GM21528 (cell line): ENCODE measurements at regions not wholly inside any gene's neighbourhood (a gene's known extent, or its start where the extent isn't known, plus 50 kb on each side); places are given as distances from the start of the nearest gene placed in this dataset.
"Not testable (repeated sequence)": the region's sequence is repeated elsewhere in the genome, so short reads cannot be mapped to it uniquely, and the experiment has no call there.

Experiments used
- ATAC-seq: cut with Tn5 transposase; IDR thresholded peaks from one replicate; pipeline ENCODE4 v1.9.1; 2021; ENCODE audit warnings: mild to moderate bottlenecking, moderate library complexity; ENCODE audit not compliant: unreplicated experiment, low FRiP score

DNA sequence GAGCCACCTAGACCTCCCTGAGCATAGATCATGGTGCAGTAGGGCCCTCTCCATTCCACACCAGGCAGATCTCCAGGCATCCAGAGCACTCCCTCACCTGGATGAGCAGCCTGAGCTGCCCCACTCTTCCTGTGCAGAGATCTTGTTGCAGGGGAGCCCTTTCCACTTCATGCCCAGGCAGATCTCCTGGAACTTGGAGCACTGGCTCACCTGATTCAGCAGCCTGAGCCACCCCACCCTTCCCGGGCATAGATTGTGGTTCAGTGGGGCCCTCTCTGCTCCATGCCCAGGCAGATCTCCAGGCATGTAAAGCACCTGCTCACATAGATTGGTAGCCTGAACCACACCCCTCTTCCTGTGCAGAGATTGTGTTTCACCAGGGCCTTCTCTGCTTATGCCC, 78.0 kb downstream of the SEC16B start:
- no peak for ATAC-seq

DNA sequence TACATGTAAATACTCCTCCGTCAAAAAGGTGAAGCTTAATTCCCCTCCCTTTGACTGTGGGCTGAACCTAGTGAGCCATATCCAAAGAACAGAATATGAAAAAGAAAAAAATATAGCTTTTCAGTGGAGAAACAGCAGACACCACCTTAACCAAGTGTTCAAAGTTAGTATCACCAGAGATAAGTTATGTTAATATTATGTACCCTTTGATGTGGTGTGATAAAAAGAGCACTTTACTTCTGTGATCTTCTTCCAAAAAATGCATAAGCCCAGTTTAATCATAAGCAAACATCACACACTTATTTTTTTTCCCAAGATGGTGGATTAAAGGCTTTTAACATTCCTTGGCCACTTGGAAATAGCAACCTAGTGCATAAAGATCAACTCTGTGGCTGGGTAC, 79.4 kb downstream of the SEC16B start:
- no peak for ATAC-seq

DNA sequence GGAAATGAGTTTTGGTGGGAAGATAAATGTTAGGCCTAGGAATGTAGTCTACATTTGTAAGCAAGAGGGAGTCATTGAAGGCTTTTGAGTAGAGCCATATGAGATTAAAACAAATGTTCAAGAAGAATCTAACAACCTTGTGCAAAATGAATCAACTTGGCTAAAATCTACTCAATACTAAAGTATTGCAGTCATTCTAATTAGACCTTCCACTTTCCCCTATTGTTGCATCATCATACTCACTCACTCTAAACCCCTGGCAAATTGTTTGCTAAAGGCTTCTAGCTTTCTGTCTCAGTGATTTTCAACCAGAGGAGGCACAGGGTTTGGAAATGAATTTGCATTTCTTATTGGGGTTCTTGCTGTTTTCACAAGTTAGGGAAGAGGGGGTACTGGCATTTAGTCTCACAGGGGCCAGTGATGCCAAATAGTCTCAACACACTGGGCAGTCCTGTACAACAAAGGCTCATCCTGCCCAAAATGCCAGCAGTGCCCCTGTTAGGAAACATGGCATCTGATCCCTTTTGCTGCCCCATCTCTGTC, 85.3 kb downstream of the SEC16B start:
- no peak for ATAC-seq

DNA sequence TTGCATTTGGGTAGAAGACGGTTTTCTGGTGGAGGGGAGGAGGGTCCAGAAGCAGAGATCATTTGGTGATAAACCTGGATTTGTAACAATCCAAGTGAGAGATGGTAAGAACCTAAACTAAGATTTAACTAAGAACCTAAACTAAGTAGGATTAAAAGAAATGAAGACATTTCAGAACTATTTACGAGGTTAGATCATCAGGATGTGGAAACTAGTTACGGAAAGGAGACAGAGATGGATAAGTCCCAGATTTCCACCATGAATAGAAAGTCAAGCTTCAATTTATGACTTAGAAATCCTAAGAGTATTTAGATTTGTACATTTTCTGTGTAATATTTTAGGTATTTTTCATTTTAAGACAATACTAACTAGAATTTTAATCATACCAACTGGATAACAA, 86.3 kb downstream of the SEC16B start:
- ATAC-seq, result no peak

DNA sequence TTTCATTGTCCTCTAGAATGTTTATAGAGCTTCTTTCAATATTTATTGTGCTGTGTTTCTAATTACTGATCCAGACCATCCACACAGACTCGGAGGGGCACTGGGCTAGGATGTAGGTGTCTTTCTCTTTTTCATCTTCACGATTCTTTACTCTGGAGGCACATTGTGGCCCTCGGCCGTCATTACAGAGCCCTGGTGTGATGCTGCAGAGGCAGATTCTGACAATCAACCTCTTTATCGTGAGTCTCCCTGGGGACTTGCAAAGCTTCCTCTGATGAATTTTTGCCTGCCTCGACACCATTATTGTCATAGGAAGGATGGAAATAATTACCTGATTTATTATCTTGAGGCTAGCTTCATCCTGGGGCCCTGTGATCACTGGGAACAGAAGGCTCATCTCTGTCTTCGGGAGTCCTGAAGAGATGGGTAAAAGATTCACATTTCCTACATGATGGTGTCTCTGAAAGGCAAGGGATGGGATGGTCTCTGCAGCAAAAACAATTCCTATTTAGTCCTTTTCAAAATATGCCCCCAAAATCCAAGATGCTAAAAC, 89.4 kb downstream of the SEC16B start:
- no peak for ATAC-seq

DNA sequence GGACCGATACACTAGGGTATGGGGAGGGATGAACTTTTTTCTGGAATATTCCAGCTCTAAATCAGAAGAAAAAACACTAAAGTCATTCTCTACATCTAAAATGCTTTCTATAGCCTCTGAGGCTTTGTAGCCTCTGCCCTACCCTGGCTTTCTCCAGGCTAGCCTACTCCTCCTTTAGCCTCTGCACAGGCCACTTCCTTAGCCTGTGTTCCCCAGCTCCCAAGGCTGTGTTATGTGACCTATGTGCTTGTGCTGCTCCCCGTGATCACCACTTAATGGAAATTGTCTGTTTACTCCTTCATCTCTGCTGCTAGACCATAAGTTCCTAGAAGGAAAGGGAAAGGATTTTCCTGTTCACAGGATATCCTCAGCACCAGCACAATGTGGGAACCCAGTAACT, 92.8 kb downstream of the SEC16B start:
- no peak for ATAC-seq

DNA sequence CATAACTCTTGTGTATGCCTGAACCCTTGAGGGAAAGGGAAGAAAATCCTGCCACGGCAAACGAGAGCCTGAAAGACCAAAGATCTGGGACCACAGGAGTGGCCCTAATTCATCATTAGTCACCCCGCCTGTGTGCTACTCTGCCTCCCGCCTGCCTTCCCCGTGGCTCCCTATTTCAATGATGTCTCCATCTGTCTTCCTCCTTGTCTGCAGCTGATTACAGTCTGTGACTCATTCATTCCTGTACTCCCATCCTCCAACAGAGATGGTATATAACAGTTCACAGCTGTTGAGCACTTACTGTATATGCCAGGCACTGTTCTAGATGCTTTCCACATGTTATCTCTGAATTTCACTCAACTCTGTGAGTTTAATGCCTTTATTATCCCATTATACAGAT, 96.6 kb downstream of the SEC16B start:
- ATAC-seq, result no peak

DNA sequence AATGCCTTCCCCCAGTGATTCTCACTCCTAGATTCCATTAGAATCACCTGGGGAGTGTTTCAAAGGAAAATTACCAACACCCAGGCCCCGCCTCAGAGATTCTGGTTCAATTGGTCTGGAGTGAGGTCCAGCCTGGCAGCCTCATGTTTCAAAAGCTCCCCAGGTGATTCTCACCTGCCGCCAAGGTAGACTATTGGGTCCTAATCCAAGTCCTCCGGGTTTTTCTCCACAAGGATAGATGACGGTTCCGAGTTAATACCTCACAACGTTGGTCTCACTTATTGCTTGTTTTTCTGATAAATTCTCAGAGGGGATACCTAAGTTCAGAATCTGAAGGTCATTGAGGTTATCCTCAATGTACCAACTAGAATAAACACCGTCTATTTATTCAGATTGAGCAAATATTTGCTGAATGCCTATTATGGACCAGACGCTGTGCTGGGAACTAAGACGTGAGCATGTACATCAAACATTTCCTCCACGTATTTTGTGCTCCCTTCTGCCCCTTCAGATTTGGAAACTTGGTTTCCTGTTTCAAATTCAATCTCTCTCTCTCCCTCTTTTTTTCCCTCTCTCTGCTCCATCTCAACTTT, 97.5 kb downstream of the SEC16B start:
- no peak for ATAC-seq

DNA sequence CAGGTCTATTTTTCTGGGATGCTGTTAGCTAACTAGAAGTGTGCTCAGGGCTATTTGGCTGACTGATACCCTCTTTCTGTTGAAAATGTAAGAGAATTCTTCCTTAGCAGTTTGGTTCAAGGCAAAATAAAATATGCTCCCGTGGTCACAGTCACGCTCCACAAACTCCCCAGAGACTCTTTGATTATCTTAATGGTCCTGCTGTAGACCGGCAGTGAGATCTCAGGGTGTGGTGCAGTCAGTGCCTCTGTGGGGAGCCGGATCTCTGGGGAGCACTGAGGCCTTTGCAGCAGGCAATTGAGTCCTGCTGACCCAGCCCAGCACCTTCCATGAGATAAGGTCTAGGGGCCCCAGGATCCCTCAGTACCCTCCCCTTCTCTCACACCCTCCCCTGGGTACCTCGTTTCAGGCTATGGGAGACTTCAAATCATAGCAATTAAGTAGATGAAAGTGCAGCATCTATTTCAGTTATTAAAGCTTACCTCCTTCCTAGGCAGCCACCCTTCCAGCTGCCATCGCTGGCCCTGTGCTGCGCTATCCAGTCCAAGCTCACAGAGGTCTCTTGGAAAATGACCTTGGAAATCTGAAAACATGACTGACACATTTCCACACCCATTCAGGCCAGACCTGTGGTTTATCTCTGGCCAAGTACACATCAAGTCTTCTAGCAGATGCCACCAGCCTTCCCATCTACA, 98.1 kb downstream of the SEC16B start:
- ATAC-seq, result no peak

DNA sequence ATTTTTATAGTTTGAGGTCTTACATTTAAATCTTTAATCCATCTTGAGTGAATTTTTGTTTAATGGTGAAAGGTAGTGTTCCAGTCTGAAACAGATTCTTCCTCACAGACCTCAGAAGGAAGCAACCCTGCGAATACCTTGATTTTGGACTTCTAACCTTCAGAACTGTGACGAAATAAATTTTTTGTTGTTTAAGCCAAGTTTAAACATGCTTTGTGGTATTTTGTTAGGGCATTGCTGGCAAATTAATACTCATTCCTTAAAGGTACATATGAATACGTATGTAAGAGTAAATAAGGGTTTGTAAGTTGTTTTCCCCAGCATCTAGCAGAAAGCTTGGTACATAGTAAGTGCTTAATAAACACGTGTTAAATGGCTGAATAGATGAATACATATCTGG, 100.3 kb downstream of the SEC16B start:
- ATAC-seq, result no peak

DNA sequence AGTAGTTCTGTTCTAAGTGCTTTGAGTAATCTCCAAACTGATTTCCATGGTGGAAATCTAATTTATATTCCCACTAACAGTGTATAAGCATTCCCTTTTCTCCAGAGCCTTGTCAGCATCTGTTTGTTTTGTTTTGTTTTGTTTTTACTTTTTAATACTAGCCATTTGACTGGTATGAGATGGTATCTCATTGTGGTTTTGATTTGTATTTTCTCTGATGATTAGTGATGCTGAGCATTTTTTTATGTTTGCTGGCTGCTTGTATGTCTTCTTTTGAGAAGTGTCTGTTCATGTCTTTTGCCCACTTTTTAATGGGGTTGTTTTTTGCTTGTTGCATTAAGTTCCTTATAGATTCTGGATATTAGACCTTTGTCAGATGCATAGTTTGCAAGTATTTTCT, 100.8 kb downstream of the SEC16B start:
- ATAC-seq, result not testable (repeated sequence)

DNA sequence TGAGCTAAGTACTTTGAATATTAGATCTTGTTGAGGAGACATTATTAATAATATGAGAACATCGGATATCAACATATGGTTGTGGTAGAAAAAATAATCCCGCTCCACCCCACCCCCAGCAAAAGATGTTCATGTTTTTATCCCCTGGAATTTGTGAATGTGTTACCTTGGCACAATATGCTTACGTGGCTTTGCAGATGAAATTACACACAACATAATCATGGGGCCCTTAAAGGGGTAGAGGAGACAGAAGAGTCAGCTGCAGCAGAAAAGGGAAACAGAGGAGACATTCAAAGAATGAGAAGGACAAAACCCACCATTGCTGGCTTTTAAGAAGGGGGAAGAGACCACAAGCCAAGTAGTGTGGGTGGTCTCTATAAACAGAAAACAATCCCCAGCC, 104.1 kb downstream of the SEC16B start:
- ATAC-seq, result no peak

DNA sequence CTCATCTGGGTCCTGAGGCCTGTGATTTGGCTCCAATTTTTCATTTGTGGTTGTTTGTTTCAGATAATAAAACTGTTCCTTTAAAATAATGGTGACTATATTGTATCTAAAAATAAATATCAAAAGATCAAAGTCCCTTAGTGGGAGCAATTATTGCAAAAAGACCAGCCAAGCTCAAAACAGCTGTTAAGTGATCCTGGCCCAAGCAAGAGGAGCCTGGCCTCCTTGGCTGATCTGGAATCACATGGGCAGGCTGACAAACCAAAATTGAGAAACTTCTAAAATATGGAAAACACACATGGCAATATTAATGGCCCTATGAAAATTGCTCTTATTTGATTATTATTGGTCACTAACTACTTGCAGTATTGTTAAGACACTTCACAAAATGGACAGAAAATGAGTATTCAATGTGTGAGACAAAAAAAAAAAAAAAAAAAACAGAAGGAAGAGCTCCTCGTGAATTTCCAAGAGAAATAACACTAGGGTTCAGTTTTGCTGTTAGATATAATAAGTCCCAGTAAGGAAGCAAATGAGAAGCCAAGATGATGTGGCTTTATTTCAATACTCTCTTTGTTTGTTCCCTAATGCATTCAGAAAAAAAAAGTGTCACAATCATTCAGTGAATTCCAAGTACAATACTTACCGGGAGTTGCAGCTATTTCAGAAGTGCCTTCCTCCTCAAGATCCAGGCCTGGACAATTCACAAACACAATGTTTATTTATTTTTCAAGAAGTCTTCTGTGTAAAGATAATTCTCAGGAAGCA, 105.1 kb downstream of the SEC16B start:
- no peak for ATAC-seq

DNA sequence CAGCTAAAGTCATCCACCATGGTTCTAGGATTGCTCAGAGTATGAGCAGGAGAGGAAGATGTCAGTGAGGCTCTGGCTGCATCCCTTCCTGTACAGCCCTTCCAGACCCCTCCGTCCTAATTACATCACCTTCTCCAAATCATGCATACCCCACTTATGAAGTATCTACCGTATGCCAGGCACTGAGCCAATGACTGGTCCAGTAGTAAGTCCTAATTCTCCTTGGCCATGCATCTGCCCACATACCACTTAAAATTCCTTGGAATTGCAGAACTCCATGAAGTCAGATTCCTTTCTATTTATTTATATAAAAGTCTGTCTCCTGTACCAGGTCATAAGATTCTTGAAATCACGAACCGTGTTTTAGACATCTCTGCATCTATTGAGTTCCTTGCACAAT, 106.1 kb downstream of the SEC16B start:
- ATAC-seq, result no peak

DNA sequence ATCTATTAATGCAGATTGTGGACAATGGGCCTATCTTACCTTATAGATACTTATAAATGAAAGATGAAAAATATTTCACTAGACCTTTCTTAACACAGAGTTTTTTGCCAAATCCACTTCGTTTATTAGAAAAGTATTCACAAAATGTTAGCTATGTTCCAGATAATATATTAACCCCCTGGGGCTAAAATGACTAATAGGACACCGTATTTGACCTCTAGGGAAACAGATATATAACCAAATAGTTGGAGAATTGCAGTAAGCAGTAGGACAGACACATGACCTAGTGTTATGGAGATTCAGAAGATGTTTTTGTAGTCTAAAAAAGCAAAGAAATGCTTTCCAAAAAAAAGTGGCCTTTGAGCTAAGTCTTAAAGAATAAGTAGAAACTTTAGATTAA, 106.9 kb downstream of the SEC16B start:
- ATAC-seq, result no peak

DNA sequence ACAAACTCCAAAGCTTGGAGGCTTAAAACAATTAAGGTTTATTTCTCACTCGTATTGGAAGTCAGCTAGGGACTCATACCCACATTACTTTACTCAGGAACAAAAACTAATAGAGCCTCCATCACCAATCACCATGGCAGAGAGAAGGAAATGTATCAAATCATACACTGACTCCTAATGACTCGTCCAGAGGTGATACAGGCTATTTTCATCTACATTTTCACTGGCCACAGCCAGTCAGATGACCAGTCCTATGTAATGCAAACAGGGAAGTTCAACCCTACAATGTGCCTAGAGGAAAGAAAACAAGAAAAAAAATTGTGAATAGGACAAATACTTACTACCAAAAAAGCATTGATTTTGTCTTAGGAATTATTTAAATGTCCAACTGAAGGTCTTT, 110.3 kb downstream of the SEC16B start:
- no peak for ATAC-seq

DNA sequence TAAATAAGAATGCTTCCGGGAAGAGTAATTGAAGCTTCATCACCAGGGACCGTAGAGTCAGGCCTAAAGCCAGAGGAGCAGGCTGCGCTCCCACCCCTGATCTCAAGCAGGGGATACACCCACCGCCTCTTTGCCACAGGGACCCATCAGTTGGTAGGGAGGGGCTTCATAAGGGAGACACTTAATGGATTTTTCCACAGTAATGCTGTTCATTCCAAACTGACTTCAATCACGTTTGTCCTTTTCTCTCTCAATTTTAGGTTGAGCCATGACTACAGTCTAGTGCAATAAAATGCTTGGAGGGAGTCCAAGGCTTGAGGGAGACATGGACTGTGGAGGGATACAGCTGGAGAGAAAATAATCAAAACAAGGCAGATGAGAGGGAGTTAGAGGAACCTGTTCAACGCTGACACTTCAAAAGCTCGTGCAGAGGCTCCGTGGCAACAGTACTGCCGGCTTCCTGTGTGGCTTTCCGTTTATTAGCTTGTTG, 111.5 kb downstream of the SEC16B start:
- no peak for ATAC-seq

DNA sequence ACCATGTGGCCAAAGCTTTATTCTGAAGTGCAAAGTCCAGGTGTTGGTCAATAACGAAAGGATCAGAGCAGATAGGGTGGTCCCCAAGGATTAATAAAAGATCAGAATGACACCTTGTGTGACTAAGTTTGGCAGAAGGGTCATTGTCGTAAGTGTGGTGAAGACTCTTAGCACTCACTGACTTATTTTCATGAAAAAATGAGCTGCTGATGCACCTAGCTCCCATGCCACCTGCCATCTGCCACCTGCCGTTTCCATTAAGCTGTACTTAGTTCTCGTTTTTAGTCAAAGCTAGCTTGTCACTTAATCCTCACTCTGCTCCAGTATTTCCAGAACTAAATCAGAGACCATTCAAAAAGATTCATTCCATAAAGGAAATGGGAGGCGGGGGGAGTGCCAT, 112.6 kb downstream of the SEC16B start:
- ATAC-seq, result no peak

DNA sequence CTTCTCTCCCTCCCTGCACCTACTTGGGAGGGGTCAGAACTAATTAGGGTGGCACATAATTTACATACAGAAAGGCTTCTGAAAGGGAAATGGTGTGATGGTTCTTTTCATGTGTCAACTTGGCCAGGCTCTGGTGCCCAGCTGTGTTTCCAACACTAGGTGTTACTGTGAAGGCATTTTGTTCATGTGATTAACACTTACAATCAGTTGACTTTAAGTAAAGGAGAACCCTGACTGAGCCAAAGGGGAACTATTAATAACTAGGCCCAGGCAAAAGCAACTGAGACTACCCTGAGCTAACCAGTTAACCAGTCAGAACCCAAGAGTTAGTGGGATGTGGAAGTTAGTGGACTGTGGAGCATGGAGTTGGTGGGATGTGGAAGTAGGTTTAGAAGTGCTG, 114.9 kb downstream of the SEC16B start:
- ATAC-seq, result no peak

DNA sequence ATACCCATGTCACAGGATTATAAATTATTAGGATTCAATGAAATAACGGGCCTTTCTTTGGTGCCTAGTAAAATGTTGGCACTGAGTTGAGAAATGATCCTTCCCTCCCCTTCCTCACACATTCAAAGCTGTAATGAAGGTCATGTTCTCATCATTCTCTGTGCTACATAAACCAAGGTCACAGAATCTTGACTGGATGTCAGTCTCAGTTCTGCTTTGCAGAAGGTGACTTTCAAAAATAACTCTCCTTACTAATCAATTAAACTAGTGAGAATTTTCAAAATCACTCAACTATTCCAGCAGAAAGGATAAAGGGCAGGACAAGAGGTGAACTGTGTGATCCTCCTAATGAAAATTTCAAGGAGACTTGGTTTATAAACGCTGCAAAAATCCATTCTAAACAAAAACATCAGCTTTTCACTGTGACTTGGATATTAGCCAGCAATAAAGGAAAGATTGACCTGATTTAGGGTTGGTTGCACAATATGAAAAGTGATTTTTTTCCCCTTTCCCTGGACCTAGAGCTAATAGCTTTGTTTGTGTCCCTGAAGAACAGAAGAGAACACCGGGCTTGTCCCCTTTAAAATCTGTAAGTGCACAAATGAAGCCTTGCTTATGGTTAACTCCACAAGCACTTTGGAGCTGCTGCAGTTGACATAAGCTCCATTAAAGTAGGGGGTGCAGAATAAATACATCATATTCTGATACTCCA, 120.1 kb downstream of the SEC16B start:
- ATAC-seq, result no peak

DNA sequence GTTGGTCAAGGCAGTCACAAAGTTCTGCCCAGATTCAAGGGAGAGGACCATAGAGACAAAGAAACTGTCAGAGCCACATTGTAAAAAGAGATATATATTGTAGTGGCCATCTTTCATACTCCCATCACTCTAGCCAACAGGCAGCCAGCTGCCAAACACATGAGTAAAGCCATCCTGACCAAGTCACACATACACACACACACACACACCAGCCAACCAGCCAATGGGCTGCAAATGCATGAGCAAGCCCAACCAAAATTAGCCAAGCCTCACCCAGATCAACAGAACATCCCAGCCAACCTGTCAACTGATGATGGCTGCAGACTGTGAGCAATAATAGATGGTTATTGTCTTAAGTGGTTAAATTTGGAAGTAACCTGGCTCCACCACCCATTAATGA, 120.7 kb downstream of the SEC16B start:
- no peak for ATAC-seq
